Adrenal gland (tissue), 5 donors: ENCODE measurements at regions not wholly inside any gene's neighbourhood (a gene's known extent, or its start where the extent isn't known, plus 50 kb on each side); places are given as distances from the start of the nearest gene placed in this dataset.

Experiments
- POLR2A ChIP-seq, 2 donors: fragments of 450-650 bp; IDR thresholded peaks; one replicate each; pipeline ENCODE4 v1.6.1; 2017; ENCODE audit warnings: antibody characterized with exemption in 2 of 2, mild to moderate bottlenecking in 2 of 2, moderate library complexity in 1 of 2
- TF ChIP-seq, protein P1 (sequence below), 6 experiments: fragments of 450-650 bp in 4 of 6; fragments of 200-600 bp in 2 of 6; sonication (generic) in 1 of 6; IDR thresholded peaks; 1 replicate in 5 of 6; 2 replicates in 1 of 6; pipeline versions ENCODE4 v1.5.1 to v1.8.0; 2016 to 2021; ENCODE audit warnings: antibody characterized with exemption in 6 of 6, mild to moderate bottlenecking in 2 of 6, moderate library complexity in 1 of 6
- donor health status: DM: no; HTN: no; CAD: no.

DNA sequence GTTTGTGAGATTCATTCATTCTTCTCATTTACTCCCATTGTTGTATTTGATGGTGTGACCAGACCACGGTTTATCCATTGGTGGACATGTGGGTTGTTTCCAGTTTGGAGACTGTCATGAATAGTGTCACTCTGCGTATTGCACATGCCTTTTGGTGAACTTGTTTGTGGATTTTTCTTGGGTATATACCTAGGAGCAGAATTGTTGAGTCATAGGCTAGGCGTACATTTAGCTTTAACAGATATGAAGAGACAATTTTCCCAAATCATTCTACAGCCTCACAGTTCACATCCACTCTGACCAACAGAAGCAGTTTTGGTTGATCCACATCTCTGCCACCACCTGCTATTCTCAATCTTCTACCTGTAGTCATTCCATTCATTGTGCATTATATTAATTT is 66.0 kb upstream of the FAM20C start:
- TF ChIP-seq, protein P1, sequence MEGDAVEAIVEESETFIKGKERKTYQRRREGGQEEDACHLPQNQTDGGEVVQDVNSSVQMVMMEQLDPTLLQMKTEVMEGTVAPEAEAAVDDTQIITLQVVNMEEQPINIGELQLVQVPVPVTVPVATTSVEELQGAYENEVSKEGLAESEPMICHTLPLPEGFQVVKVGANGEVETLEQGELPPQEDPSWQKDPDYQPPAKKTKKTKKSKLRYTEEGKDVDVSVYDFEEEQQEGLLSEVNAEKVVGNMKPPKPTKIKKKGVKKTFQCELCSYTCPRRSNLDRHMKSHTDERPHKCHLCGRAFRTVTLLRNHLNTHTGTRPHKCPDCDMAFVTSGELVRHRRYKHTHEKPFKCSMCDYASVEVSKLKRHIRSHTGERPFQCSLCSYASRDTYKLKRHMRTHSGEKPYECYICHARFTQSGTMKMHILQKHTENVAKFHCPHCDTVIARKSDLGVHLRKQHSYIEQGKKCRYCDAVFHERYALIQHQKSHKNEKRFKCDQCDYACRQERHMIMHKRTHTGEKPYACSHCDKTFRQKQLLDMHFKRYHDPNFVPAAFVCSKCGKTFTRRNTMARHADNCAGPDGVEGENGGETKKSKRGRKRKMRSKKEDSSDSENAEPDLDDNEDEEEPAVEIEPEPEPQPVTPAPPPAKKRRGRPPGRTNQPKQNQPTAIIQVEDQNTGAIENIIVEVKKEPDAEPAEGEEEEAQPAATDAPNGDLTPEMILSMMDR (IDR thresholded peaks at IDR 0.05), result no peak
- TF ChIP-seq POLR2A (IDR thresholded peaks at IDR 0.05), result no peak
